AG08396 (cell line): ENCODE measurements at regions not wholly inside any gene's neighbourhood (a gene's known extent, or its start where the extent isn't known, plus 50 kb on each side); places are given as distances from the start of the nearest gene placed in this dataset.
"Not testable (repeated sequence)": the region's sequence is repeated elsewhere in the genome, so short reads cannot be mapped to it uniquely, and the experiment has no call there.

Experiments
- DNase-seq: peaks from one replicate; pipeline ENCODE4 v3.0.0; 2012; ENCODE audit warnings: low spot score, mixed read lengths

GRCh38 chr2:186991766-186992417 lies 142.9 kb upstream of the ZSWIM2 start:
- no peak for DNase-seq

- DNase-seq, result no peak
These were observed 136.0 kb upstream of the ZSWIM2 start for GRCh38 chr2:186984966-186985365.

GRCh38 chr2:186984481-186984880 lies 135.5 kb upstream of the ZSWIM2 start:
- DNase-seq, result no peak

- no peak for DNase-seq
These were observed 132.0 kb upstream of the ZSWIM2 start for GRCh38 chr2:186980787-186981550.

- DNase-seq, result no peak
These were observed 131.1 kb upstream of the ZSWIM2 start for GRCh38 chr2:186980117-186980442.

GRCh38 chr2:186979439-186980116 lies 130.6 kb upstream of the ZSWIM2 start:
- no peak for DNase-seq

GRCh38 chr2:186977433-186978045 lies 128.6 kb upstream of the ZSWIM2 start:
- DNase-seq, result no peak

- no peak for DNase-seq
These were observed 127.4 kb upstream of the ZSWIM2 start for GRCh38 chr2:186976329-186976728.

GRCh38 chr2:186972281-186972970 lies 123.5 kb upstream of the ZSWIM2 start:
- no peak for DNase-seq

GRCh38 chr2:186968277-186968676 lies 119.3 kb upstream of the ZSWIM2 start:
- no peak for DNase-seq

GRCh38 chr2:186966015-186966414 lies 117.0 kb upstream of the ZSWIM2 start:
- DNase-seq, result no peak

- no peak for DNase-seq
These were observed 113.2 kb upstream of the ZSWIM2 start for GRCh38 chr2:186962085-186962747.

GRCh38 chr2:186960241-186960640 lies 111.3 kb upstream of the ZSWIM2 start:
- not testable (repeated sequence) for DNase-seq

GRCh38 chr2:186959486-186959885 lies 110.5 kb upstream of the ZSWIM2 start:
- no peak for DNase-seq

GRCh38 chr2:186950694-186951093 lies 101.7 kb upstream of the ZSWIM2 start:
- DNase-seq, result no peak

- DNase-seq, result no peak
These were observed 100.8 kb upstream of the ZSWIM2 start for GRCh38 chr2:186949726-186950256.

GRCh38 chr2:186947516-186947915 lies 98.5 kb upstream of the ZSWIM2 start:
- DNase-seq, result no peak

- DNase-seq, result no peak
These were observed 98.0 kb upstream of the ZSWIM2 start for GRCh38 chr2:186946896-186947467.

GRCh38 chr2:186941853-186942252 lies 92.9 kb upstream of the ZSWIM2 start:
- DNase-seq, result no peak

GRCh38 chr2:186940463-186940862 lies 91.5 kb upstream of the ZSWIM2 start:
- DNase-seq, result no peak

- DNase-seq, result no peak
These were observed 85.5 kb upstream of the ZSWIM2 start for GRCh38 chr2:186934420-186934819.
